ENCODE measurements at regions not wholly inside any gene's neighbourhood (a gene's known extent, or its start where the extent isn't known, plus 50 kb on each side); places are given as distances from the start of the nearest gene placed in this dataset.

- DNase-seq = no peak
- Histone ChIP-seq H3K27ac (ENCODE audit: insufficient read length, low read depth, low read length) (no peak overlapping the region), H2BK20ac (ENCODE audit: low read depth, low read length, poor library complexity, severe bottlenecking) (no peak overlapping the region), H3K23ac (ENCODE audit: insufficient read length, low read depth, low read length) (no peak overlapping the region), H2BK5ac (ENCODE audit: insufficient read length, low read length) (no peak overlapping the region), H2AK5ac (ENCODE audit: insufficient read length, low read length) (no peak overlapping the region), H3K79me2 (ENCODE audit: insufficient read depth, low read length) (no peaks in the 10 kb centered on the region), H3K9ac (ENCODE audit: extremely low read depth, insufficient read length, low read length) (no peak overlapping the region), H3K23me2 (ENCODE audit: insufficient read length, low read depth, low read length, poor library complexity, severe bottlenecking) (no peaks in the 10 kb centered on the region), H3K56ac (ENCODE audit: insufficient read length, low read depth, low read length) (no peak overlapping the region), H3K14ac (ENCODE audit: insufficient read depth, low read length) (no peak overlapping the region), H4K8ac (replicated peaks; ENCODE audit: insufficient read length, low read depth, low read length) (no peak overlapping the region), H4K91ac (ENCODE audit: insufficient read length, low read depth, low read length) (no peak overlapping the region), H2AFZ (ENCODE audit: low read length) (no peak overlapping the region), H2BK15ac (ENCODE audit: low read depth, low read length) (no peak overlapping the region), H3K18ac (ENCODE audit: insufficient read length, low read depth, low read length) (no peak overlapping the region), H3K4ac (ENCODE audit: low read depth, low read length) (no peak overlapping the region), H3K27me3 (ENCODE audit: insufficient read depth, low read length) (no peaks in the 10 kb centered on the region), H2BK12ac (ENCODE audit: insufficient read length, low read depth, low read length) (no peak overlapping the region), H3K9me3 (ENCODE audit: control insufficient read depth, low read depth, low read length) (no peaks in the 10 kb centered on the region), H3K4me2 (ENCODE audit: insufficient read depth, insufficient read length, low read length) (no peak overlapping the region), H4K20me1 (ENCODE audit: control insufficient read depth, insufficient read depth, insufficient read length) (no peaks in the 10 kb centered on the region), H3K4me1 (ENCODE audit: insufficient read depth, low read length) (no peaks in the 10 kb centered on the region), H2BK120ac (ENCODE audit: low read depth, low read length, poor library complexity, severe bottlenecking) (no peak overlapping the region), H3T11ph (ENCODE audit: low read length) (no peak overlapping the region), H3K79me1 (ENCODE audit: insufficient read depth, low read depth, low read length, poor library complexity, severe bottlenecking) (no peaks in the 10 kb centered on the region), H4K5ac (ENCODE audit: insufficient read length, low read depth, low read length) (no peak overlapping the region)
- no peaks in the 10 kb centered on the region for H3K27me3 Mint-ChIP-seq (ENCODE audit: low read depth)
- H3K4me1 Mint-ChIP-seq = peaks cover 10 to 14% of the 10 kb centered on the region in 2 experiments
- TF ChIP-seq, protein P1, sequence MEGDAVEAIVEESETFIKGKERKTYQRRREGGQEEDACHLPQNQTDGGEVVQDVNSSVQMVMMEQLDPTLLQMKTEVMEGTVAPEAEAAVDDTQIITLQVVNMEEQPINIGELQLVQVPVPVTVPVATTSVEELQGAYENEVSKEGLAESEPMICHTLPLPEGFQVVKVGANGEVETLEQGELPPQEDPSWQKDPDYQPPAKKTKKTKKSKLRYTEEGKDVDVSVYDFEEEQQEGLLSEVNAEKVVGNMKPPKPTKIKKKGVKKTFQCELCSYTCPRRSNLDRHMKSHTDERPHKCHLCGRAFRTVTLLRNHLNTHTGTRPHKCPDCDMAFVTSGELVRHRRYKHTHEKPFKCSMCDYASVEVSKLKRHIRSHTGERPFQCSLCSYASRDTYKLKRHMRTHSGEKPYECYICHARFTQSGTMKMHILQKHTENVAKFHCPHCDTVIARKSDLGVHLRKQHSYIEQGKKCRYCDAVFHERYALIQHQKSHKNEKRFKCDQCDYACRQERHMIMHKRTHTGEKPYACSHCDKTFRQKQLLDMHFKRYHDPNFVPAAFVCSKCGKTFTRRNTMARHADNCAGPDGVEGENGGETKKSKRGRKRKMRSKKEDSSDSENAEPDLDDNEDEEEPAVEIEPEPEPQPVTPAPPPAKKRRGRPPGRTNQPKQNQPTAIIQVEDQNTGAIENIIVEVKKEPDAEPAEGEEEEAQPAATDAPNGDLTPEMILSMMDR (conservative IDR thresholded peaks at IDR 0.05) = no peak
- no peak overlapping the region for H3K4me3 Mint-ChIP-seq
- H3K36me3 Mint-ChIP-seq (ENCODE audit: insufficient read depth in 1 of 3, low read depth in 3 of 3) = peaks cover 0 to 13% (median 4%) of the 10 kb centered on the region in 3 experiments; a peak in 4 of 7 replicates
- H3K27ac Mint-ChIP-seq = no peak overlapping the region
- H3K9me3 Mint-ChIP-seq = peaks cover 3 to 5% of the 10 kb centered on the region in 2 experiments; a peak in 2 of 5 replicates
These were observed 305.4 kb upstream of the CWC22 start for GRCh38 chr2:180312542-180312941.

All from H9 (cell line).